ENCODE measurements at regions not wholly inside any gene's neighbourhood (a gene's known extent, or its start where the extent isn't known, plus 50 kb on each side); places are given as distances from the start of the nearest gene placed in this dataset.
"Not testable (repeated sequence)": the region's sequence is repeated elsewhere in the genome, so short reads cannot be mapped to it uniquely, and the experiment has no call there.

DNA sequence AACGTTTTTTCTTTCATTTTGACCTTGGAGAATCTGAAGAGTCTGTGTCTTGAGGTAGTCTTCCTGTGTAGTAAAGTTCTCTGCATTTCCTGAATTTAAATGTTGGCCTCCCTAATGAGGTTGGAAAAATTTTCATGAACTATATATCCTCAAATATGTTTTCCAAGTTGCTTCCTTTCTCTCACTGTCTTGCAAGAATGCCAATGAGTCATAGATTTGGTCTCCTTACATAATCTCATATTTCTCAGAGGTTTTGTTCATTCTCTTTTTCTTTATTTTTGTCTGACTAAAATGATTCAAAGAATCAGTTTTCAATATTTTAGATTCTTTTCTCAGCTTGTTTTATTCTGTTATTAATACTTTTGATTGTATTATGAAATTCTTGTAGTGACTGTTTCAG is 87.6 kb downstream of the DRAM2 start:
- Histone ChIP-seq H3K27ac (ENCODE audit: control insufficient read depth, insufficient read depth, low read length) (no peak overlapping the region), H3K9me1 (ENCODE audit: control insufficient read depth, extremely low read depth, insufficient read depth, low read length) (no peaks in the 10 kb centered on the region), H3K4me1 (ENCODE audit: control insufficient read depth, extremely low read depth, insufficient read depth, low read length) (no peaks in the 10 kb centered on the region), H3K9ac (ENCODE audit: control insufficient read depth, extremely low read depth, insufficient read depth, low read length) (no peak overlapping the region), H3K4me3 (ENCODE audit: control insufficient read depth in 2 of 3, extremely low read depth in 1 of 3, insufficient read depth in 2 of 3, low read depth in 1 of 3, low read length in 3 of 3) (no peak overlapping the region), H2AFZ (ENCODE audit: control insufficient read depth, low read length) (no peak overlapping the region), H3K4me2 (ENCODE audit: control insufficient read depth, extremely low read depth, insufficient read depth, low read depth, low read length) (no peak overlapping the region), H3K36me3 (ENCODE audit: control insufficient read depth in 2 of 2, extremely low read depth in 1 of 2, insufficient read depth in 2 of 2, low read length in 2 of 2) (no peaks in the 10 kb centered on the region), H3K27me3 (ENCODE audit: control insufficient read depth, extremely low read depth, insufficient read depth, low read length) (no peaks in the 10 kb centered on the region), H4K20me1 (ENCODE audit: control insufficient read depth, extremely low read depth, insufficient read depth, low read length) (no peaks in the 10 kb centered on the region), H3K9me3 (ENCODE audit: control insufficient read depth, low read depth, low read length) (no peaks in the 10 kb centered on the region), H3K79me2 (ENCODE audit: control insufficient read depth, insufficient read depth, low read length) (no peaks in the 10 kb centered on the region)
- dilution Hi-C loops (cut with MboI; ENCODE audit: extremely low pct_ligation_motif_present, low sequenced_read_pairs), result no loop called here
- no peak for FAIRE-seq
- DNase-seq (ENCODE audit: low read depth, low spot score), result no peak
- TF ChIP-seq, protein P1, sequence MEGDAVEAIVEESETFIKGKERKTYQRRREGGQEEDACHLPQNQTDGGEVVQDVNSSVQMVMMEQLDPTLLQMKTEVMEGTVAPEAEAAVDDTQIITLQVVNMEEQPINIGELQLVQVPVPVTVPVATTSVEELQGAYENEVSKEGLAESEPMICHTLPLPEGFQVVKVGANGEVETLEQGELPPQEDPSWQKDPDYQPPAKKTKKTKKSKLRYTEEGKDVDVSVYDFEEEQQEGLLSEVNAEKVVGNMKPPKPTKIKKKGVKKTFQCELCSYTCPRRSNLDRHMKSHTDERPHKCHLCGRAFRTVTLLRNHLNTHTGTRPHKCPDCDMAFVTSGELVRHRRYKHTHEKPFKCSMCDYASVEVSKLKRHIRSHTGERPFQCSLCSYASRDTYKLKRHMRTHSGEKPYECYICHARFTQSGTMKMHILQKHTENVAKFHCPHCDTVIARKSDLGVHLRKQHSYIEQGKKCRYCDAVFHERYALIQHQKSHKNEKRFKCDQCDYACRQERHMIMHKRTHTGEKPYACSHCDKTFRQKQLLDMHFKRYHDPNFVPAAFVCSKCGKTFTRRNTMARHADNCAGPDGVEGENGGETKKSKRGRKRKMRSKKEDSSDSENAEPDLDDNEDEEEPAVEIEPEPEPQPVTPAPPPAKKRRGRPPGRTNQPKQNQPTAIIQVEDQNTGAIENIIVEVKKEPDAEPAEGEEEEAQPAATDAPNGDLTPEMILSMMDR (optimal IDR thresholded peaks at IDR 0.05 in 1 of 3, IDR thresholded peaks at IDR 0.05 in 1 of 3, conservative IDR thresholded peaks at IDR 0.05 in 1 of 3; ENCODE audit: extremely low read depth in 1 of 3, insufficient read depth in 2 of 3, low read length in 3 of 3), result no peak
- TF ChIP-seq EZH2 (IDR thresholded peaks at IDR 0.05; ENCODE audit: low read length), result no peak

DNA sequence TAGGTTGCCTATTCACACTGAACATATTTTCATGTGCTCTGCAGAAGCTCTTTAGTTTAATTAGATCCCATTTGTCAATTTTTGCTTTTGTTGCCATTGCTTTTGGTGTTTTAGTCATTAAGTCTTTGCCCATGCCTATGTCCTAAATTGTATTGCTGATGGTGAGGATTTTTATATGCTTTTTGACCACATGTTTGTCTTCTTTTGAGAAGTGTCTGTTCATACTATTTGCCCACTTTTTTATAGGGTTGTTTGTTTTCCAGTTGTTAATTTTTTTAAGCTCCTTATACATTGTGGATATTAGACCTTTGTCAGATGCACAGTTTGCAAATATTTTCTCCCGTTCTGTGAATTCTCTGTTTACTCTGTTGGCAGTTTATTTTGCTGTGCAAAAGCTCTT is 84.5 kb upstream of the LRIF1 start:
- H3K9me1 ChIP-seq (ENCODE audit: control insufficient read depth, extremely low read depth, insufficient read depth, low read length); H3K36me3 ChIP-seq (ENCODE audit: control insufficient read depth in 2 of 2, extremely low read depth in 1 of 2, insufficient read depth in 2 of 2, low read length in 2 of 2); H4K20me1 ChIP-seq (ENCODE audit: control insufficient read depth, extremely low read depth, insufficient read depth, low read length); H3K4me3 ChIP-seq (ENCODE audit: control insufficient read depth in 2 of 3, extremely low read depth in 1 of 3, insufficient read depth in 2 of 3, low read depth in 1 of 3, low read length in 3 of 3); H3K27ac ChIP-seq (ENCODE audit: control insufficient read depth, insufficient read depth, low read length); H3K27me3 ChIP-seq (ENCODE audit: control insufficient read depth, extremely low read depth, insufficient read depth, low read length); H2AFZ ChIP-seq (ENCODE audit: control insufficient read depth, low read length); H3K4me2 ChIP-seq (ENCODE audit: control insufficient read depth, extremely low read depth, insufficient read depth, low read depth, low read length); H3K79me2 ChIP-seq (ENCODE audit: control insufficient read depth, insufficient read depth, low read length); DNase-seq (ENCODE audit: low read depth, low spot score); FAIRE-seq; H3K9ac ChIP-seq (ENCODE audit: control insufficient read depth, extremely low read depth, insufficient read depth, low read length); dilution Hi-C loops (cut with MboI; ENCODE audit: extremely low pct_ligation_motif_present, low sequenced_read_pairs); H3K4me1 ChIP-seq (ENCODE audit: control insufficient read depth, extremely low read depth, insufficient read depth, low read length); H3K9me3 ChIP-seq (ENCODE audit: control insufficient read depth, low read depth, low read length): not testable (repeated sequence)

DNA sequence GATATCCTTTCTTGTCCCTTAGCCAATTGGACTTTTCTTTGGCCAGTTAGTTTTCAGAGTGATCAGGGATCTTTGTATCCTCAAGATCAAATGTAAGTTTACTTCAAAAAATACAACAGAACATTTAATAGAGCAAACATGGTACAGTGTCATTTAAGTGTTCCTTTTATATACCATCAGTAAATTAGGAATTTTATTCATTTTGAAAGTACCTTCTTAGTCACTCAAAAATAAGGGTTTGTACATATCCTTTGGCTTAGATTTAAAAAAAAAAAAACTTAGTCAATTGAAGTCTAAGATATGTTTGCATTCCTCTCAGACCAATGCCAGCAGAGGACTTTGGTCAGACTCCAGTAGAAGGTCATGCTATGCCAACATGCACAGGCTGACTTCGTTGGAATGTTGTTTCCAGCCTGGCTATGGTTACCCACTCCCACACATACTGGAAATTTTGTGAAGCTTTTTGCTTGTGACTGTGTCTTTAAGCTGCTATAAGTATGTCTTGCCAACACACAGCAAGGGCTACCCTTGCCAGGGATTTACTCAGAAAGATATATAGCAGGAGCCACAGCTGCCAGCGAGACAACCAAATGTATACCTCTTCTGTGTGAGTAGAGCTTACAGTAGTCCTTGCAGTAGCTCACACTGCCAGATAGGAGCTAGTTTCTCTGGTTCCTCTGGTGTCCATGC is 81.5 kb upstream of the LRIF1 start:
- H3K36me3 ChIP-seq (ENCODE audit: control insufficient read depth in 2 of 2, extremely low read depth in 1 of 2, insufficient read depth in 2 of 2, low read length in 2 of 2), result no peaks in the 10 kb centered on the region
- DNase-seq (ENCODE audit: low read depth, low spot score) (no peak), FAIRE-seq (no peak)
- H3K9ac ChIP-seq (ENCODE audit: control insufficient read depth, extremely low read depth, insufficient read depth, low read length), result no peak overlapping the region
- H3K9me1 ChIP-seq (ENCODE audit: control insufficient read depth, extremely low read depth, insufficient read depth, low read length), result no peaks in the 10 kb centered on the region
- TF ChIP-seq, protein P1 (optimal IDR thresholded peaks at IDR 0.05 in 1 of 3, IDR thresholded peaks at IDR 0.05 in 1 of 3, conservative IDR thresholded peaks at IDR 0.05 in 1 of 3; ENCODE audit: extremely low read depth in 1 of 3, insufficient read depth in 2 of 3, low read length in 3 of 3), result no peak
- TF ChIP-seq EZH2 (IDR thresholded peaks at IDR 0.05; ENCODE audit: low read length), result no peak
- dilution Hi-C loops (cut with MboI; ENCODE audit: extremely low pct_ligation_motif_present, low sequenced_read_pairs), result no loop called here
- H3K79me2 ChIP-seq (ENCODE audit: control insufficient read depth, insufficient read depth, low read length), result no peaks in the 10 kb centered on the region
- H4K20me1 ChIP-seq (ENCODE audit: control insufficient read depth, extremely low read depth, insufficient read depth, low read length), result no peaks in the 10 kb centered on the region
- no peak overlapping the region for H2AFZ ChIP-seq (ENCODE audit: control insufficient read depth, low read length)
- no peaks in the 10 kb centered on the region for H3K4me1 ChIP-seq (ENCODE audit: control insufficient read depth, extremely low read depth, insufficient read depth, low read length)
- no peaks in the 10 kb centered on the region for H3K27me3 ChIP-seq (ENCODE audit: control insufficient read depth, extremely low read depth, insufficient read depth, low read length)
- H3K4me2 ChIP-seq (ENCODE audit: control insufficient read depth, extremely low read depth, insufficient read depth, low read depth, low read length), result no peak overlapping the region
- H3K4me3 ChIP-seq (ENCODE audit: control insufficient read depth in 2 of 3, extremely low read depth in 1 of 3, insufficient read depth in 2 of 3, low read depth in 1 of 3, low read length in 3 of 3), result no peak overlapping the region
- H3K9me3 ChIP-seq (ENCODE audit: control insufficient read depth, low read depth, low read length), result no peaks in the 10 kb centered on the region
- no peak overlapping the region for H3K27ac ChIP-seq (ENCODE audit: control insufficient read depth, insufficient read depth, low read length)
